NCI-H2029 treated with DMSO at 0.1 percent for 48 hours (cell line): ENCODE measurements at regions not wholly inside any gene's neighbourhood (a gene's known extent, or its start where the extent isn't known, plus 50 kb on each side); places are given as distances from the start of the nearest gene placed in this dataset.
"Not testable (repeated sequence)": the region's sequence is repeated elsewhere in the genome, so short reads cannot be mapped to it uniquely, and the experiment has no call there.

Experiments used
- DNase-seq: peaks from one replicate; lab custom pipeline; 2025; lab: John Stamatoyannopoulos, UW

DNA sequence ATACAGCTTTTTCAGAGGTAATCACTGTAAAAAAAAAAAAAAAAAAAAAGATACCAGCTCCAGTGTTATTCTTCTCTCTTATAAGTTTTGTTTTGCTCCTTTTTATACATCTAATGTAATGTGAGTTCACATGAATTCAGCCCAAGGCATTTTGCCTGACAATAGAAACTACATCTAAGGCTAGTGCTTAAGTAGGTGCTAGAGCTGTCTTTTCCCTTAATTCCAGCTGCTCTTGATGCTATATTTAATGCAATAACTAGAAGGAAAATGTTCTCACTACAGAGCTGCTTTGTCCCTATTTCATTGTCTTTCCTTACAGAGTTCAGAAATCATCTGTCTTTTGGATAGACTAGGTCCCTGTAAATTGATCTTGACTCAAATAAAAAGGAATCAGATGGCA, 150.1 kb downstream of the NAA11 start:
- no peak for DNase-seq

DNA sequence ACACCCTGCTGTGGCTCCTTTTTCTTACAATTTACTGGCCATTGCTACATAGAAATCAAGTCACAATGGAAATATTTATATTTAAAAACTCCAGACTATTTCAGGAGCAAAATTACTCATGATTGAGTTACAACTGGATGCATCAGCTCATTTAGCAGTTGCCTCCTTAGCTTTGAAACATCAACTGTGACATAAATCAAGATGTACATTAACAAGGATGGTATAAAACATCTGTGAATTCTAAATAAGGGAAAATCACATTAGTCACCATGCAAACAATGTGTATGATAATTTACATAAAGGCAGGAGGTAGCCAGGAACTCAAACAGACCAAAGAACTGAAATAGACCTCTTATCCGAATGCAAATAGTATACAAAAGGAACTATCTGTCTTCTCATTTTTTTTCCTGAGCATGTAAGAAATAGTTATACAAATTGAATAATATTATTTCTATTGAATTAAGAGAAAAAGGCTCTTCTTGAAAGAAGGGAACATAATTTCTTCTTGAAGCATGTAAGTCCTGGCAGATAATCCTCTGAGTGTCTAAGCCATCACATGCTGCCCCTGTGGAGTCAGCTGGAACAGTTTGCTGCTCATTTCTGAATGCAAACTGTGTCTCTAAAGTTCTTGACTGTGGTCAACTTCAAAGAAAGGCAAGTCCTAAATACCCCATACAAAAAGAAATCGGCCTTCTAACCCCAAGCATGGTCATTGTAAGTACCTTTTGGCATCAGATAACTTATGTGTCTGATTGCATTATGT, 151.2 kb downstream of the NAA11 start:
- DNase-seq = no peak

DNA sequence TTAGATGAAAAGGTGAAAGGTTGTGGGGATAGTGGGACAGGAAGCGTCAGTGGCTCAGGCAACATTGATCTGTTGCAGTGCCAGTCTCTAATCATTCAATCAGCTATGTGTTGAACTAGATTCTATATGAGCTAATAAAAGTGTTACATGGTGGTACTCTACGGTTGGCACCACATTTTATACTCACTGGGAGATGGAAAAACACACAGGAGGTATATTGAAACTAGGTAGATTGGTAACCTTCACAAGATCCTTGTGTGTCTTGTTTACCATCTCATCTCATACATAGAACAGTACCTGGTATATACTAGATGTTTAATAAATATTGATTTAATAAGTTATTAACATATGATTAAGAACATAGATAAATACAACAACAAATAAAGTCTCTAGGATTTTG, 152.7 kb downstream of the NAA11 start:
- DNase-seq = no peak

DNA sequence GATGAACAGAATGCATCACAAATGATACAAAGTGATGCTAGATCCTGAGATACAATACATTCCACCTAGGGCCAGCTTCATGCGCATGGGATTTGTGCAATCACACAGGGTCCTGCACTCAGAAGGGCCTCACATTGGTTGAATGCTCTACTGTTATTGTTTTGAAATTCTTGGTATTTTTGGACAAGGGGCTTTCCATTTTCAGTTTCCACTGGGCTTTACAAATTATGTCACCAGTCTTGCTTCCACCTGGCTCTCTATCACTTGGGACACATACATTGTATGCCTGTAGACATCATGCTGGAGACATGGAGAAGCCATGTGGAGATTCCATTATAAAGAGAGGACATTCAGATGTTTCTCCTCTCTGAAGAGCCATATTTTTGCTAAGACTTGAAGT, 155.8 kb downstream of the NAA11 start:
- DNase-seq = no peak

GRCh38 chr4:79164907-79165610, 160.8 kb downstream of the NAA11 start:
- no peak for DNase-seq

DNA sequence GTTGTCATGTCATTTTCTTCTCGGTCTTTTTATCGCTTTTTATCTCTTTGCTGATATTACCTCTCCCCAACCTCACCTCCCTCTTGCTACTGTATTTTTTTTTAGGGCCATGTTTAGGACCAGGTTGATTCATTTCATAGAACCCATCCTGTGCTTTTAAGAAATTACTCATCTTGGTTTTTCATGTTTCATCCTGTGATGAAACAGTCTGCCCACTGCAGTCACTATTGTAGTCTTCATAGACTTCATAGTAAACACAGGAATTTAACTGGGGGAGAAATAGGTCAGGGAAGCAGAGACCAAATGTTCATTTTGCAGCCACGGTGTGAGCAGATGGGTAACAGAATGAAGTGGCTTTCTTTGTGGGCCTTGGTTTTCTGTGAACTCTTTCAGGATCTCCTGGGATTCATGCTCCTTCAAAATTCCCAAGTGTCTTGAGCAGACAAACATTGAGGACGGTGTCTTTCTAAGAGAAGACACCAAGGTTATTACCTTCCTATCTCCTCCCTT, 161.8 kb downstream of the NAA11 start:
- DNase-seq = no peak

DNA sequence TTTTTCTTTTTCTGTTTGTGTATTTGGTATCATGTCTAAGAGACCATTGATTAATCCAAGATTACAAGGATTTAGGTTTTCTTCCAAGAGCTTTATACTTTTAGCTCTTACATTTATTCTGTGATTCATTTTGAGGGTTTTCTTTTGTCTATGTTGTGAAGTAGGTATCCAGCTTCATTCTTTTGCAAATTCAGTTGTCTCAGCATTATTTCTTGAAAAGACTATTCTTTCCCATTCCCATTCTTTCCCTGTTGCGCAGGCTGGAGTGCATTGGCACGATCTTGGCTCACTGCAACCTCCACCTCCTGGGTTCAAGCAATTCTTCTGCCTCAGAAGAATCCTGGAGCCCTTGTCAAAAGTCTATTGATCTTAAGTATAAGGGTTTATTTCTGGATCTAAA, 164.9 kb downstream of the NAA11 start:
- no peak for DNase-seq

- DNase-seq = not testable (repeated sequence)
Observed at GRCh38 chr4:79158705-79159104, 167.2 kb downstream of the NAA11 start.

DNA sequence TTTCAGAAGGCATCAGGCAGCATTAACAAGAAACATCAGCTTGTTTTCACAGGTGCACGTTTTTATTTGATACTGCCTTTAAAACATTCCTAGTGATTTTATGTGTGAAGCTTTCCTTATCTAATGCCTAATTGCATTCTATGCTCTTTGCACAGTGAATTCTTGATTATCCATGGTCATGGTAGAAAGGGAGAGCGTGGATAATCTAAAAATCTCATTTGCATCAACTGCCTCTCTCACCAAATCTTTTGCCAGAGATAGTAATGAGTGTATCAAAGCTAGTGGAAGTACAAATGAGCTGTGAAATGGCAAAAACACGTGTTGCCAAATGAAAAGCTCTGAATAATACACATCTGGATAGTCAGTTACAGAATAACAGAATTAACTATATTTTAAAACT, 170.5 kb downstream of the NAA11 start:
- DNase-seq = no peak

DNA sequence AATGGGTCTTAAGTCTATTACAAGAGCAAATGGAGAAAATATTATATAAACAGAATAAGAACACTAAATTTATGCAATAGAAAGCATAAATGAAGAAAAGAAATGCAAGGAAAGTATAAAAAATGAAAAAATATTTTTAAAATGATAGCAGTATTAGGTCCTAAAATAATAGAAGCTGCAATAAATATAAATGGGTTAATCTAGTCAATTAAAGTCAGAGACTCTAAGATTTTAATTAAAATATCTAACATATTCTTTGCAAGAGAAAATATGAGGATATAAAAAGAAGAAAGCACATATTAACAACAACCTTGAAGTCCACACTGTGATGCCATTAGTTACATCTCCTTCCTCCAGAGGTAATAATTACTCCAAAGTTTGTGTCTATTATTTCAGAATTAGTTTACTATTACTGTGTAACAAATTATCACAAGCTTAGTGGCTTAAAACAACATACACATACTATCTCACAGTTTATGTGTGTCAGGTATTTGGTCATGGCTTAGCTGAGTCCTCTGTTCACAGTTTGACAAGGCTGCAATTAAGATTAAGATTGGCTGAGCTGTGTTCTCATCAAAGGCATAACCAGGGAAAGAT, 174.9 kb downstream of the NAA11 start:
- DNase-seq = no peak

DNA sequence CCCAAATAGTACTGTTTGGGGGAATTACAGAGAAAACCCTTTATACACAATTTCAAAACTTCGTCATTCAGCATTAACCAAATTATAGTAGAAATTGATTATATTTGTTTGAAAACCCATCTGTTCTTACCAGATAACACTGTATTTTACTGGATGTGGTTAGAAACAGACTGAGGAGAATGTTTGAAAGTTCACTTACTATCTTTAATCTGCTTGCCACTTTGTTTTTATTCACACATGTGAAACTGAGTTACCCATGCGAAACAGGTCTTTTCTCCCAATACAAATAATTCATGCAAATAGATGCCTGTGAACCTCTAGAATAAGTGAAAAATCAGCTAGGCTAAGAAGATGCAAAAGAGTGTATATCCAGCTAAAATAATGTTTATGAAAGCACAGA, 177.5 kb downstream of the NAA11 start:
- no peak for DNase-seq

DNA sequence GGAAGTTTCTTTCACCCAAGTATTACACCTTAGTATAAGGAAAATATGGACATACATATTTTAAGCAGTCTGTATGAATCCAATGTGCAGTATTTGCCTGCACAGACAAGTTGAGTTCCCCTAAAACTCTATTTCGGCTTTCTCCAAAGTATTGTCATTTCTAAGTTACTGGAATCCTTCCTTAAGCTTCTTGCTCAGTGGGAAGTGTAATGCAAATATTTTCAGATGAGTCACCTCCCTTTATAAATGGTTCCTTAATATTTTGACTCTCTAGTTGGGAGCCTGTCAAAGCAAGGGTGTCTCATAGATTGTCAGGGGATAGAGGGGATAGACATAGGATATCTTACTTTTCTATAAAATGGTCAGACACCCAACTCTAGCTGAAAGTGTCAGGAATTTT, 178.6 kb downstream of the NAA11 start:
- DNase-seq = no peak

- no peak for DNase-seq
Observed at GRCh38 chr4:79141530-79141929, 184.3 kb downstream of the NAA11 start.

DNA sequence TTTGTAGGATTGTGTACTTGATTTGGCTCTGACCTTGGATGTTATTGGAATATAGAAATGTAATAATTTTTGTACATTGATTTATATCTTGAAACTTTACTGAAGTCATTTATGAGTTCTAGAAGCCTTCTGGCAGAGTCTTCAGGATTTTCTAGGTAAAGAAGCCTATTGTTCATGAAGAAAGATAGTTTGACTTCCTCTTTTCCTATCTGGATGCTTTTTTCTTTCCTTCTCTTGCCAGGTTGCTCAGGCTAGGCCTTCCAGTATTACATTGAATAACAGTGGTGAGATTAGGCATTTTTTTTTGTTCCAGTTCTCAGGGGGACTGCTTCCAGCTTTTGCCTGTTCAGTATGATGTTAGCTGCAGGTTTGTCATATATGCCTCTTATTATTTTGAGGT, 191.1 kb downstream of the NAA11 start:
- no peak for DNase-seq

GRCh38 chr4:79132826-79133225, 193.0 kb downstream of the NAA11 start:
- DNase-seq = no peak

DNA sequence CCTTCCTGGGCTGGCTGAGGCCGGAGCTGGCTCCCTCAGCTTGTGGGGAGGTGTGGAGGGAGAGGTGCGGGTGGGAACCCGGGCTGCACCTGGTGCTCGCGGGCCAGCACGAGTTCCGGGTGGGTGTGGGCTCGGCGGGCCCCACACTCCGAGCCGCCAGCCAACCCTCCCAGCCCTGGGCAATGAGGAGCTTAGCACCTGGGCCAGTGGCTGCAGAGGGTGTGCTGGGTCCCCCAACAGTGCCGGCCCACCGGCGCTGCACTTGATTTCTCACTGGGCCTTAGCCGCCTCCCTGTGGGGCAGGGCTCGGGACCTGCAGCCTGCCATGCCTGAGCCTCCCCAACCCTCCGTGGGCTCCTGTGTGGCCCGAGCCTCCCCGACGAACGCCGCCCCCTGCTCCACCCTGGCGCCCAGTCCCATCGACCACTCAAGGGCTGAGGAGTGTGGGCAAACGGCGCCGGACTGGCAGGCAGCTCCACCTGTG, 182.7 kb upstream of the PAQR3 start:
- no peak for DNase-seq

- no peak for DNase-seq
Observed at GRCh38 chr4:79121223-79121622, 182.0 kb upstream of the PAQR3 start.

GRCh38 chr4:79117051-79117450, 177.8 kb upstream of the PAQR3 start:
- DNase-seq = not testable (repeated sequence)

GRCh38 chr4:79107014-79107413, 167.8 kb upstream of the PAQR3 start:
- DNase-seq = no peak

DNA sequence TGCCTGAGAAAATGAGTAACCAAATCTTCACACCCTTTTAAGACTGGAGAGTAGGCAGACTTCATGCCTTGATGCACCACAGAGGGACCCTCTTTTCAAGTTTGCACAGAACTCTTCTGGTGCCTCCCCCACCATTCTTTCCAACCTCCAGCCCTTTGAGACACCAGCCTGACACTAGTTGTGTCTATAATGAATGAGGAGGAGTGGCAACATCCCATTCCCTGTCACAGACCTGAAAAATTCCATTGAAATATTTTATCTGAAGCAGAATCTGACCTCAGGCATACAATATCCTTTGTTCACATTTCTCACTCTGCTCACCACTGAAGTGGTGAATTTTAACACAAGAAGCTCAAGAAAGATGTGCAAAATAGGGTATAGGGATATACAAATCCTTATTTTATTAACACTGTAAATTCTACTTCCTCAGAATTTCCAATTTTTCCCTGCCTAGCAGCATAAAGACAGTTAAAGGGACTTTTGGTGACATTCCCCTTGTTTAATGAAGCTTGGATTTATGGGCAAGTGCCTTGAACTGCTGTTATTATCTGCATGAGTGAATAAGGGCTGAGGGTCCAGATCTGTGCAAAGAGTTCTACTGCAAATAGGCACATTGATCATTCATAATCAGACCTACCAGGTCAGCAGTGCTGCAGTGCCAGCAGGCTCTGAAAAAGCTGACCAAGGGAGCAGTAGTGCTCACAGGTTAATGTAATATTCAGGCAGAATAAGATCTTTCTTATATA, 149.9 kb upstream of the PAQR3 start:
- no peak for DNase-seq

DNA sequence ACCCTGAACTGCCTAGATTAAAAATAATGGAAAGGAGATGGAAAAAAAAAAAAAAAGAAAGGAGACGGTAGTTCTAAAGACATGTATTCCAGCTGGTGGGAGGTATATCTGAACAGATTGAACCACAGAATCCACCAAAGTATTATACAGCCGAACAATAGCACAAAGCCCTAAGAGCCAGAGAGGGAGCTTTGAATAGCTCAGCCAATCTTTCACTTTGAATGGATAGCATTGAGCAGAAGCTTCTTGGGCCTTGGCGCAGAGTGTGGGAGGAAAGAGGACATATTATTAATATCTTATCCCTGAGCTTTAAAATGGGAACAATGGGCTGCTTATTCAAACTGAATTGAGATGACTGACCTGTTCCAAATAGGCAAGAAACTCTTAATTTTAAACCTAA, 147.8 kb upstream of the PAQR3 start:
- DNase-seq = no peak

DNA sequence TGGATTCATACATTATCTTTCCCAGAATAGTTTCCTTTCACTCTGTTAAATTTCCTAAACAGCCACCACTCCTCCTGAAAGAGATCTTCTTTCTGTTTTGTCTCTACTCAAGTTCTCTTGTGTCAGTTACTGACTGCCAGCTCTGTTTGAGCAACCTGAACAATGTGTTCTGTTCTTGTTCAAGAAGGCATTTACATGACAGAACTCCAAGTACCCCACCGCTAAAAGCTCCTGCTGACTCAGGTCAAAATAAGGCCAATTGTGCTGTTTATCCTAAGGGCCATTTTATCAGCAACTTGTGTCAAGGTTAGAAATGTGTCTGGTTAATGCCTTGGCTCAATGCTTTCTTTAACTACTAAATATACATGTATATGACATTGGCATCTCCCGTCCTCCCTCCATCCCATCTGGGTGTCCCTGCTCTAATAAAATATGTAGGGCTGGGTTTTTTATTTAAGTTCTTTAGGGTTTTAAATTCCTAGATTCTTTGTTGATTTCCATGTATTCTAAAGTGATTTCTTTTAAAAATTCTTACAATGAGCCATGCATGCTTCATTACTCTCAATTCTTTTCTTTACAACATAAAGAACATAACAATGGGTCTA, 144.3 kb upstream of the PAQR3 start:
- no peak for DNase-seq
